K562 (cell line): ENCODE measurements at regions not wholly inside any gene's neighbourhood (a gene's known extent, or its start where the extent isn't known, plus 50 kb on each side); places are given as distances from the start of the nearest gene placed in this dataset.

ENCODE experiments used
- ATAC-seq: fragments of 200-7000 bp; cut with Tn5 transposase; 3 replicates; pipeline ENCODE4 v1.9.1; 2020; ENCODE audit warnings: moderate library complexity
- BruUV-seq: library from RNA; stranded (reverse); fragments of 400-500 nt; replicated peaks from 2 replicates; lab custom pipeline; 2021; lab: Mats Ljungman, UMichigan
- CTCF ChIA-PET: fragments of 300-600 bp; formaldehyde crosslinking; extraction: SDS; loops from one replicate; lab custom pipeline; 2021; ENCODE audit warnings: low intra/inter-chr PET ratio; lab: Yijun Ruan, JAX
- POLR2A ChIA-PET: fragments of 300-600, 350-650 bp; sonication (Branson Sonifier 250); formaldehyde crosslinking; extraction: SDS; loops from one replicate; lab custom pipeline; 2021; ENCODE audit warnings: antibody characterized with exemption, inconsistent platforms; lab: Yijun Ruan, JAX
- DNase-seq, 4 experiments: peaks; one replicate each; pipeline versions ENCODE4 v3.0.0 to v3.0.0-alpha.2; 2011 to 2018; ENCODE audit warnings: low spot score in 3 of 4, mixed read lengths in 3 of 4; ENCODE audit errors: extremely low read depth in 1 of 4
- FAIRE-seq: peaks from 2 replicates; lab custom pipeline; 2011; peaks lifted over from hg19 to GRCh38; lab: Jason Lieb, UNC
- H2AFZ ChIP-seq: 2 replicates; pipeline ENCODE4 v1.6.0; 2011; ENCODE audit warnings: low read depth, low read length, control low read depth, inconsistent platforms
- H3K27ac ChIP-seq: fragments of 200-600 bp; 3 replicates; pipeline ENCODE4 v1.8.0; 2011; ENCODE audit warnings: low read depth, mild to moderate bottlenecking, control low read depth, inconsistent platforms, low read length, moderate library complexity, mixed read lengths; ENCODE audit errors: extremely low read depth
- H3K27me3 ChIP-seq, 2 experiments: fragments of 300-600 bp in 1 of 2; 2 replicates in 1 of 2; 3 replicates in 1 of 2; pipeline versions ENCODE4 v1.6.0 to v1.8.0; 2011; ENCODE audit warnings: inconsistent platforms in 2 of 2, low read length in 2 of 2, mild to moderate bottlenecking in 1 of 2, mixed read lengths in 1 of 2, moderate library complexity in 1 of 2; ENCODE audit not compliant: control insufficient read depth in 2 of 2, insufficient read depth in 2 of 2
- H3K36me3 ChIP-seq: fragments of 300-600 bp; 3 replicates; pipeline ENCODE4 v1.8.0; 2011; ENCODE audit warnings: mild to moderate bottlenecking, low read length, inconsistent platforms; ENCODE audit not compliant: control insufficient read depth, insufficient read depth
- H3K4me1 ChIP-seq, 2 experiments: fragments of 200-600 bp in 1 of 2; replicated peaks in 1 of 2; 2 replicates in 1 of 2; 3 replicates in 1 of 2; pipeline versions ENCODE4 v1.5.1 to v1.8.0; 2011; ENCODE audit warnings: inconsistent platforms in 2 of 2, low read length in 2 of 2, mild to moderate bottlenecking in 1 of 2, mixed read lengths in 1 of 2, moderate library complexity in 1 of 2; ENCODE audit not compliant: control insufficient read depth in 2 of 2, insufficient read depth in 2 of 2
- H3K4me2 ChIP-seq: 2 replicates; pipeline ENCODE4 v1.6.1; 2011; ENCODE audit warnings: low read length, control low read depth, inconsistent platforms, mixed read lengths; ENCODE audit not compliant: insufficient read depth
- H3K4me3 ChIP-seq: fragments of 200-600 bp; sonication (generic), shearing (Covaris generic); 2 replicates; pipeline ENCODE4 v1.5.1; 2016; ENCODE audit warnings: control low read depth, inconsistent platforms
- H3K79me2 ChIP-seq: fragments of 200-600 bp; 3 replicates; pipeline ENCODE4 v1.8.0; 2011; ENCODE audit warnings: low read length, inconsistent platforms; ENCODE audit not compliant: control insufficient read depth, insufficient read depth
- H3K9ac ChIP-seq, 2 experiments: 2 replicates each; pipeline versions ENCODE4 v1.6.0 to v1.6.1; 2011; ENCODE audit warnings: low read depth in 2 of 2, low read length in 2 of 2, control low read depth in 1 of 2, inconsistent platforms in 1 of 2, mild to moderate bottlenecking in 1 of 2, mixed read lengths in 1 of 2; ENCODE audit not compliant: insufficient read depth in 1 of 2
- H3K9me1 ChIP-seq: one replicate; pipeline ENCODE4 v1.6.0; 2011; ENCODE audit warnings: inconsistent platforms, mild to moderate bottlenecking, low read length, moderate library complexity; ENCODE audit not compliant: control insufficient read depth, insufficient read depth
- H3K9me3 ChIP-seq: replicated peaks from 2 replicates; pipeline ENCODE4 v1.5.1; 2011; ENCODE audit warnings: low read depth, low read length, inconsistent platforms; ENCODE audit not compliant: control insufficient read depth, insufficient read depth
- H4K20me1 ChIP-seq: replicated peaks from 2 replicates; pipeline ENCODE4 v1.6.1; 2011; ENCODE audit warnings: low read length, inconsistent platforms, mixed read lengths; ENCODE audit not compliant: control insufficient read depth, insufficient read depth
- MYBL2 ChIP-seq, 2 experiments: fragments of 450-650 bp in 1 of 2; sonication (generic) in 1 of 2; formaldehyde crosslinking in 1 of 2; IDR thresholded peaks; 2 replicates each; pipeline versions ENCODE4 v1.6.1 to v1.8.1; 2017 to 2022; ENCODE audit warnings: borderline replicate concordance in 1 of 2, inconsistent platforms in 1 of 2, low read depth in 1 of 2, mild to moderate bottlenecking in 1 of 2, missing genetic modification reagents in 1 of 2, moderate library complexity in 1 of 2
- RFX1 ChIP-seq: fragments of 450-650 bp; IDR thresholded peaks from 2 replicates; pipeline ENCODE4 v1.6.1; 2016; ENCODE audit warnings: mild to moderate bottlenecking, moderate library complexity
- SIRT6 ChIP-seq: IDR thresholded peaks from one replicate; pipeline ENCODE4 v1.6.1; 2012; ENCODE audit warnings: low read depth, mild to moderate bottlenecking, control low read depth, inconsistent platforms, low read length, moderate library complexity
- TCF7L2 ChIP-seq: fragments of 150-350 bp; IDR thresholded peaks from 2 replicates; pipeline ENCODE4 v1.6.1; 2016; ENCODE audit warnings: low read depth, mild to moderate bottlenecking, low read length, moderate library complexity
- ZFP1 ChIP-seq: fragments of 450-650 bp; formaldehyde crosslinking; IDR thresholded peaks from 2 replicates; pipeline ENCODE4 v1.4.0; 2020; ENCODE audit warnings: mild to moderate bottlenecking, mixed read lengths
- ZNF384 ChIP-seq: IDR thresholded peaks from 2 replicates; pipeline ENCODE4 v1.6.1; 2012; ENCODE audit warnings: low read depth, low read length, improper control_type of control experiment
- ZNF445 ChIP-seq: fragments of 250-450 bp; sonication (Bioruptor Pico); IDR thresholded peaks from 2 replicates; pipeline ENCODE4 v1.4.0; 2020; ENCODE audit warnings: low read depth, mild to moderate bottlenecking, moderate library complexity
- ZSCAN29 ChIP-seq: fragments of 450-650 bp; IDR thresholded peaks from 2 replicates; pipeline ENCODE4 v1.6.1; 2017
- WGBS: fragments of 100-300 bp; shearing (Covaris generic); methylation state at CpG from one replicate; pipeline ENCODE4 v1.1.6; 2016; ENCODE audit warnings: low coverage, mixed read lengths; ENCODE audit not compliant: insufficient coverage; ENCODE audit errors: missing lambda C conversion rate; 5-methylcytosine and 5-hydroxymethylcytosine counted together
- in situ Hi-C: fragments of 300-500 bp; cut with MboI; formaldehyde crosslinking; loops from 4 replicates; pipeline ENCODE4 v1.15.0; 2018; ENCODE audit warnings: inconsistent platforms, mixed read lengths
- intact Hi-C: fragments of 100-400 bp; cut with micrococcal nuclease; formaldehyde crosslinking; loops from 2 replicates; pipeline ENCODE4 v1.14.2; 2022
- TF ChIP-seq, protein P1 (sequence below): fragments of 250-450 bp; sonication (Bioruptor Pico); IDR thresholded peaks from 2 replicates; pipeline ENCODE4 v1.8.0; 2022; ENCODE audit warnings: inconsistent platforms, mild to moderate bottlenecking, moderate library complexity, borderline replicate concordance
- TF ChIP-seq, protein P2 (sequence below): sonication (generic); formaldehyde crosslinking; IDR thresholded peaks from 2 replicates; pipeline ENCODE4 v1.8.1; 2023; ENCODE audit warnings: mild to moderate bottlenecking, missing genetic modification reagents
- TF ChIP-seq, protein P3 (sequence below): fragments of 450-650 bp; IDR thresholded peaks from 2 replicates; pipeline ENCODE4 v1.7.1; 2018; ENCODE audit warnings: mild to moderate bottlenecking, low read depth; ENCODE audit not compliant: partially characterized antibody
- TF ChIP-seq, protein P4 (sequence below): fragments of 250-450 bp; sonication (Bioruptor Pico); IDR thresholded peaks from 2 replicates; pipeline ENCODE4 v1.6.1; 2021; ENCODE audit warnings: mild to moderate bottlenecking
- TF ChIP-seq, protein P5 (sequence below): fragments of 450-650 bp; IDR thresholded peaks from 2 replicates; pipeline ENCODE4 v1.6.1; 2016; ENCODE audit warnings: missing biosample characterization, missing genetic modification characterization

DNA sequence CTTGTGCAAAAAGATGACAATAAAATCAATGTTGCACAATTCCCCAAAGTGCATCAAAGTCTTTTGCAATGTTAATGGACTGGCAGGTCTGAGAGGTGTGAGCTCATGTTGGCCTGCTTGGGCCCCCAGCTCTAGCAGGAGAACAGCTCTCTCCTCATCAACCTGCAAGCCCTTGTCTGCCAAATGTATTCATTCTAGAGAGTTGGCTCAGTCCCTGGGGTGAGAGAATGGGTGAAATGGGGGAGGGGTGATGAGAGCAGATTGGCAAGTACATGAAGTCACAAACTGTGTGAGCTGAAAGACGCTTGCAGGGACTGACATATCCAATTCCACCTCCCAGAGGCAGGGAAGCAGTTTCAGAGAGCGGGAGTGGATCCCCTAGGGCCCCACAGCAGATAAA lies 465.1 kb upstream of the ZNF507 start (continued):
- TF ChIP-seq, protein P1, sequence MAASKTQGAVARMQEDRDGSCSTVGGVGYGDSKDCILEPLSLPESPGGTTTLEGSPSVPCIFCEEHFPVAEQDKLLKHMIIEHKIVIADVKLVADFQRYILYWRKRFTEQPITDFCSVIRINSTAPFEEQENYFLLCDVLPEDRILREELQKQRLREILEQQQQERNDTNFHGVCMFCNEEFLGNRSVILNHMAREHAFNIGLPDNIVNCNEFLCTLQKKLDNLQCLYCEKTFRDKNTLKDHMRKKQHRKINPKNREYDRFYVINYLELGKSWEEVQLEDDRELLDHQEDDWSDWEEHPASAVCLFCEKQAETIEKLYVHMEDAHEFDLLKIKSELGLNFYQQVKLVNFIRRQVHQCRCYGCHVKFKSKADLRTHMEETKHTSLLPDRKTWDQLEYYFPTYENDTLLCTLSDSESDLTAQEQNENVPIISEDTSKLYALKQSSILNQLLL (CRISPR knock-in tag) = no peak
- TF ChIP-seq, protein P2, sequence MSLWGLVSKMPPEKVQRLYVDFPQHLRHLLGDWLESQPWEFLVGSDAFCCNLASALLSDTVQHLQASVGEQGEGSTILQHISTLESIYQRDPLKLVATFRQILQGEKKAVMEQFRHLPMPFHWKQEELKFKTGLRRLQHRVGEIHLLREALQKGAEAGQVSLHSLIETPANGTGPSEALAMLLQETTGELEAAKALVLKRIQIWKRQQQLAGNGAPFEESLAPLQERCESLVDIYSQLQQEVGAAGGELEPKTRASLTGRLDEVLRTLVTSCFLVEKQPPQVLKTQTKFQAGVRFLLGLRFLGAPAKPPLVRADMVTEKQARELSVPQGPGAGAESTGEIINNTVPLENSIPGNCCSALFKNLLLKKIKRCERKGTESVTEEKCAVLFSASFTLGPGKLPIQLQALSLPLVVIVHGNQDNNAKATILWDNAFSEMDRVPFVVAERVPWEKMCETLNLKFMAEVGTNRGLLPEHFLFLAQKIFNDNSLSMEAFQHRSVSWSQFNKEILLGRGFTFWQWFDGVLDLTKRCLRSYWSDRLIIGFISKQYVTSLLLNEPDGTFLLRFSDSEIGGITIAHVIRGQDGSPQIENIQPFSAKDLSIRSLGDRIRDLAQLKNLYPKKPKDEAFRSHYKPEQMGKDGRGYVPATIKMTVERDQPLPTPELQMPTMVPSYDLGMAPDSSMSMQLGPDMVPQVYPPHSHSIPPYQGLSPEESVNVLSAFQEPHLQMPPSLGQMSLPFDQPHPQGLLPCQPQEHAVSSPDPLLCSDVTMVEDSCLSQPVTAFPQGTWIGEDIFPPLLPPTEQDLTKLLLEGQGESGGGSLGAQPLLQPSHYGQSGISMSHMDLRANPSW = no peak
- TF ChIP-seq MYBL2 (IDR thresholded peaks at IDR 0.05; ENCODE audit: low read depth) = no peak
- no peak for TF ChIP-seq MYBL2 (CRISPR knock-in tag; IDR thresholded peaks at IDR 0.05; ENCODE audit: borderline replicate concordance)
- no peak for TF ChIP-seq RFX1

DNA sequence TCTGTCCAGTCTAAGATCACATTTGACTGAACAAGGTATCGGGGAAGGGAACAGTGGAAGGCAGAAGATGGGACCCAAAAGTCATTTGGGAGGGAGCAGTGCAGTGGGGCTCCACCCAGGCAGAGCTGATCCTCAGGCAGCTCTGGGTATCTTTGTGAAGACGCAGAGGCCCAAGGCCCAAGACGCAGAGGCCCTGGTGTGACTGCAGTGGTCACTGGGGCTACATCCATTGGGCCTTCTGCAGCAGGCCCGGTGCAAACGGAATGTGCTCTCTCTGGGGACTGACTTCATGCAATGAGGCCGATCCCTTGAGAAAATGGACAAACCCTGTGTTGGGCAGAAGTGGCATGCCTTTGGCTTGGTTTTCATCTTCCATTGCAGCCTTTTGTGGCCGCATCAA lies 463.4 kb upstream of the ZNF507 start:
- no peak overlapping the region for H2AFZ ChIP-seq
- H3K4me2 ChIP-seq = no peak overlapping the region
- no peak for FAIRE-seq
- H4K20me1 ChIP-seq = no peaks in the 10 kb centered on the region; the same call in 1 of the 2 replicates
- H3K9me1 ChIP-seq = no peaks in the 10 kb centered on the region
- H3K27ac ChIP-seq = no peak overlapping the region
- CTCF ChIA-PET = no interaction called here
- POLR2A ChIA-PET = interaction anchor here (1.0 kb wide), 1 partner anchor 9 kb away, joined by 4 read pairs; no protein-coding TSS in a partner anchor
- in situ Hi-C loops (no loop called here), intact Hi-C loops (no loop called here)
- H3K27me3 ChIP-seq = no peaks in the 10 kb centered on the region; a peak in 2 of 5 replicates
- no peak for DNase-seq
- no peaks in the 10 kb centered on the region for H3K79me2 ChIP-seq
- H3K9ac ChIP-seq = no peak overlapping the region
- no peaks in the 10 kb centered on the region for H3K4me1 ChIP-seq
- ATAC-seq = no peak
- H3K9me3 ChIP-seq = no peaks in the 10 kb centered on the region
- no peaks in the 10 kb centered on the region for H3K36me3 ChIP-seq
- no TSS peak for BruUV-seq
- 0% methylated on average over 7 of the region's 7 CpGs for WGBS
- H3K4me3 ChIP-seq = no peak overlapping the region
- TF ChIP-seq, protein P3, sequence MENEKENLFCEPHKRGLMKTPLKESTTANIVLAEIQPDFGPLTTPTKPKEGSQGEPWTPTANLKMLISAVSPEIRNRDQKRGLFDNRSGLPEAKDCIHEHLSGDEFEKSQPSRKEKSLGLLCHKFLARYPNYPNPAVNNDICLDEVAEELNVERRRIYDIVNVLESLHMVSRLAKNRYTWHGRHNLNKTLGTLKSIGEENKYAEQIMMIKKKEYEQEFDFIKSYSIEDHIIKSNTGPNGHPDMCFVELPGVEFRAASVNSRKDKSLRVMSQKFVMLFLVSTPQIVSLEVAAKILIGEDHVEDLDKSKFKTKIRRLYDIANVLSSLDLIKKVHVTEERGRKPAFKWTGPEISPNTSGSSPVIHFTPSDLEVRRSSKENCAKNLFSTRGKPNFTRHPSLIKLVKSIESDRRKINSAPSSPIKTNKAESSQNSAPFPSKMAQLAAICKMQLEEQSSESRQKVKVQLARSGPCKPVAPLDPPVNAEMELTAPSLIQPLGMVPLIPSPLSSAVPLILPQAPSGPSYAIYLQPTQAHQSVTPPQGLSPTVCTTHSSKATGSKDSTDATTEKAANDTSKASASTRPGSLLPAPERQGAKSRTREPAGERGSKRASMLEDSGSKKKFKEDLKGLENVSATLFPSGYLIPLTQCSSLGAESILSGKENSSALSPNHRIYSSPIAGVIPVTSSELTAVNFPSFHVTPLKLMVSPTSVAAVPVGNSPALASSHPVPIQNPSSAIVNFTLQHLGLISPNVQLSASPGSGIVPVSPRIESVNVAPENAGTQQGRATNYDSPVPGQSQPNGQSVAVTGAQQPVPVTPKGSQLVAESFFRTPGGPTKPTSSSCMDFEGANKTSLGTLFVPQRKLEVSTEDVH = no peak
- no peak for TF ChIP-seq TCF7L2
- no peak for TF ChIP-seq ZFP1
- TF ChIP-seq, protein P4, sequence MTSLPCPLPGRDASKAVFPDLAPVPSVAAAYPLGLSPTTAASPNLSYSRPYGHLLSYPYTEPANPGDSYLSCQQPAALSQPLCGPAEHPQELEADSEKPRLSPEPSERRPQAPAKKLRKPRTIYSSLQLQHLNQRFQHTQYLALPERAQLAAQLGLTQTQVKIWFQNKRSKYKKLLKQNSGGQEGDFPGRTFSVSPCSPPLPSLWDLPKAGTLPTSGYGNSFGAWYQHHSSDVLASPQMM = no peak
- TF ChIP-seq, protein P5, sequence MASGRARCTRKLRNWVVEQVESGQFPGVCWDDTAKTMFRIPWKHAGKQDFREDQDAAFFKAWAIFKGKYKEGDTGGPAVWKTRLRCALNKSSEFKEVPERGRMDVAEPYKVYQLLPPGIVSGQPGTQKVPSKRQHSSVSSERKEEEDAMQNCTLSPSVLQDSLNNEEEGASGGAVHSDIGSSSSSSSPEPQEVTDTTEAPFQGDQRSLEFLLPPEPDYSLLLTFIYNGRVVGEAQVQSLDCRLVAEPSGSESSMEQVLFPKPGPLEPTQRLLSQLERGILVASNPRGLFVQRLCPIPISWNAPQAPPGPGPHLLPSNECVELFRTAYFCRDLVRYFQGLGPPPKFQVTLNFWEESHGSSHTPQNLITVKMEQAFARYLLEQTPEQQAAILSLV (tag) = no peak
- no peak for TF ChIP-seq ZSCAN29
- no peak for TF ChIP-seq SIRT6
- TF ChIP-seq ZNF384 = no peak
- TF ChIP-seq ZNF445 (CRISPR knock-in tag) = no peak
